Neural progenitor cell (in vitro differentiated cells): ENCODE measurements at regions not wholly inside any gene's neighbourhood (a gene's known extent, or its start where the extent isn't known, plus 50 kb on each side); places are given as distances from the start of the nearest gene placed in this dataset.

Experiments used
- DNase-seq: peaks from one replicate; pipeline ENCODE4 v3.0.0-alpha.2; 2016; ENCODE audit warnings: low spot score
- H2AFZ ChIP-seq: fragments of 200-600 bp; sonication (generic); replicated peaks from 2 replicates; pipeline ENCODE4 v1.6.1; 2016; ENCODE audit warnings: antibody characterized with exemption
- H3F3A ChIP-seq: fragments of 200-600 bp; sonication (generic); 2 replicates; pipeline ENCODE4 v1.6.1; 2016; ENCODE audit warnings: antibody characterized with exemption, low read depth
- H3K27ac ChIP-seq: fragments of 200-600 bp; sonication (generic); 2 replicates; pipeline ENCODE4 v1.5.1; 2016; ENCODE audit warnings: mild to moderate bottlenecking
- H3K27me3 ChIP-seq: fragments of 200-600 bp; sonication (generic); 2 replicates; pipeline ENCODE4 v1.6.1; 2016; ENCODE audit warnings: mild to moderate bottlenecking, moderate library complexity
- H3K36me3 ChIP-seq: fragments of 200-600 bp; sonication (generic); 2 replicates; pipeline ENCODE4 v1.5.1; 2016
- H3K4me1 ChIP-seq: fragments of 200-600 bp; sonication (generic); 2 replicates; pipeline ENCODE4 v1.6.1; 2016; ENCODE audit warnings: mixed run types
- H3K4me2 ChIP-seq: fragments of 200-600 bp; sonication (generic); 2 replicates; pipeline ENCODE4 v1.6.1; 2016
- H3K4me3 ChIP-seq: fragments of 200-600 bp; sonication (generic); 2 replicates; pipeline ENCODE4 v1.5.1; 2016
- H3K79me2 ChIP-seq: fragments of 200-600 bp; sonication (generic); 2 replicates; pipeline ENCODE4 v1.6.1; 2016; ENCODE audit warnings: low read depth
- H3K9ac ChIP-seq: fragments of 200-600 bp; sonication (generic); 2 replicates; pipeline ENCODE4 v1.6.1; 2016
- H3K9me3 ChIP-seq: fragments of 200-600 bp; sonication (generic); 2 replicates; pipeline ENCODE4 v1.5.1; 2016; ENCODE audit warnings: low read depth
- H4K20me1 ChIP-seq: fragments of 200-600 bp; sonication (generic); 2 replicates; pipeline ENCODE4 v1.6.1; 2016; ENCODE audit warnings: low read depth
- H3K27ac Mint-ChIP-seq: 3 replicates; pipeline ENCODE4 v1.8.0; 2021; ENCODE audit warnings: mixed read lengths
- H3K27me3 Mint-ChIP-seq: 2 replicates; pipeline ENCODE4 v1.8.0; 2022; ENCODE audit warnings: low read depth, mild to moderate bottlenecking, inconsistent platforms, moderate library complexity, mixed read lengths; ENCODE audit not compliant: insufficient read depth
- H3K36me3 Mint-ChIP-seq: 3 replicates; pipeline ENCODE4 v1.8.0; 2021; ENCODE audit warnings: mixed read lengths
- H3K4me1 Mint-ChIP-seq: 3 replicates; pipeline ENCODE4 v1.8.0; 2021; ENCODE audit warnings: mixed read lengths
- H3K4me3 Mint-ChIP-seq: 3 replicates; pipeline ENCODE4 v1.8.0; 2021; ENCODE audit warnings: mild to moderate bottlenecking, moderate library complexity, mixed read lengths
- H3K9me3 Mint-ChIP-seq: 3 replicates; pipeline ENCODE4 v1.8.0; 2020; ENCODE audit warnings: mixed read lengths
- CTCF ChIP-seq: fragments of 200-600 bp; sonication (generic); IDR thresholded peaks from 2 replicates; pipeline ENCODE4 v1.5.1; 2017; ENCODE audit warnings: antibody characterized with exemption, mild to moderate bottlenecking
- EZH2 ChIP-seq: fragments of 200-600 bp; sonication (generic); IDR thresholded peaks from 2 replicates; pipeline ENCODE4 v1.6.1; 2017; ENCODE audit warnings: antibody characterized with exemption, mild to moderate bottlenecking, moderate library complexity
- EZH2phosphoT487 ChIP-seq: fragments of 200-600 bp; sonication (generic); IDR thresholded peaks from 2 replicates; pipeline ENCODE4 v1.6.1; 2017; ENCODE audit warnings: antibody characterized with exemption

DNA sequence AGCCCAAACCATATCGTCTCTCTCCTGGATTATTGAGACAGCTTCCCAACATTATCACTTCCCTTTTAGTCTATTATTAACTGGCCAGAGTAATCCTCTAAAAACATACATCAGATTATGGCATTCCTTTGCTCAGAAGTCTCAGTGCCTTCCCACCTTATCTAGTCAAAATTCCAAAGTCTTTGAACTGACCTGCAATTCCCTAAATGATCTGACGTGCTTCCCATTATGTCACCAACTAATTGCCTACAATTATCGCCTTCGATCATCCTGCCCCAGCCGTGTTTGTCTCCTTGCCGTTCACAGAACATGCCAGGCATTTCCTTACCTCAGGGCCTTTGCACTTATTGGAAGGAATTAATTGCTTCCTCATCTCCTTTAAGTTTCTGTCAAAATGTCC, 332.4 kb downstream of the IRS1 start:
- TF ChIP-seq EZH2 (no peak), EZH2phosphoT487 (no peak), CTCF (no peak)
- H3K4me3 ChIP-seq = no peak overlapping the region
- Mint-ChIP-seq H3K27me3 (no peaks in the 10 kb centered on the region), H3K4me1 (no peaks in the 10 kb centered on the region), H3K36me3 (no peaks in the 10 kb centered on the region), H3K9me3 (peaks cover 10% of the 10 kb centered on the region), H3K4me3 (no peak overlapping the region), H3K27ac (no peak overlapping the region)
- no peaks in the 10 kb centered on the region for H3K9me3 ChIP-seq
- H3K79me2 ChIP-seq = no peaks in the 10 kb centered on the region
- H3K27me3 ChIP-seq = no peaks in the 10 kb centered on the region
- H3K4me1 ChIP-seq = peaks cover 7% of the 10 kb centered on the region
- no peak overlapping the region for H3K4me2 ChIP-seq
- H3K36me3 ChIP-seq = no peaks in the 10 kb centered on the region
- H4K20me1 ChIP-seq = no peaks in the 10 kb centered on the region
- H3K27ac ChIP-seq = no peak overlapping the region
- no peak overlapping the region for H3K9ac ChIP-seq
- H2AFZ ChIP-seq = no peak overlapping the region
- no peaks in the 10 kb centered on the region for H3F3A ChIP-seq
- DNase-seq = no peak

- Mint-ChIP-seq H3K27me3 (no peaks in the 10 kb centered on the region), H3K27ac (no peak overlapping the region), H3K4me3 (no peak overlapping the region), H3K9me3 (peaks cover 10% of the 10 kb centered on the region), H3K36me3 (no peaks in the 10 kb centered on the region), H3K4me1 (no peaks in the 10 kb centered on the region)
- H3K4me1 ChIP-seq = peaks cover 7% of the 10 kb centered on the region
- TF ChIP-seq EZH2 (no peak), EZH2phosphoT487 (no peak)
- no peaks in the 10 kb centered on the region for H3K9me3 ChIP-seq
- H2AFZ ChIP-seq = no peak overlapping the region
- H3K36me3 ChIP-seq = no peaks in the 10 kb centered on the region
- H3K79me2 ChIP-seq = no peaks in the 10 kb centered on the region
- no peaks in the 10 kb centered on the region for H4K20me1 ChIP-seq
- no peak overlapping the region for H3K4me2 ChIP-seq
- peak; percentile 29 for DNase-seq
- H3K4me3 ChIP-seq = no peak overlapping the region
- H3K27ac ChIP-seq = no peak overlapping the region
- H3K9ac ChIP-seq = no peak overlapping the region
- no peaks in the 10 kb centered on the region for H3K27me3 ChIP-seq
- no peaks in the 10 kb centered on the region for H3F3A ChIP-seq
Observed at GRCh38 chr2:226466589-226466988, 333.0 kb downstream of the IRS1 start.

DNA sequence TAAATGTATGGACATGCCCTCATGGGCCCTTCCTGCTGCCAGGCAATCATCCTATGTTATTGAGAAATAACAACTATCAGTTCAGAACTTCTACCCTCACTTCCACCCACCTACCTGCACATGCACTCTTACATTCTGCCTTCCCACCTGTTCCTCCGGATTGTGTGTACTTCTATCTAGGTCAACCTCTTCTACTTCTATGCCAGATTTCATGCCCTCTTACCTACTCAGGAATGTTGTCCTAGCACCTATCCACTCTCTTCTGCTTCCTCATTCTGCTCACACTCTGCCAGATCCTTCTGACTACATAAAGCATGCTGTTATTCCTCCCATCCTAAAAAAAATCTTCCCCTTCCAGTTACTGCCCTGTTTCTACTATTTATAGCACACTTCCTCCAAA, 333.5 kb downstream of the IRS1 start:
- H3K4me3 ChIP-seq = no peak overlapping the region
- no peak for TF ChIP-seq EZH2phosphoT487
- no peak for TF ChIP-seq EZH2
- no peak for TF ChIP-seq CTCF
- Mint-ChIP-seq H3K9me3 (peaks cover 10% of the 10 kb centered on the region), H3K4me3 (no peak overlapping the region), H3K36me3 (no peaks in the 10 kb centered on the region), H3K4me1 (no peaks in the 10 kb centered on the region), H3K27me3 (peaks cover 1% of the 10 kb centered on the region), H3K27ac (no peak overlapping the region)
- DNase-seq = no peak
- no peaks in the 10 kb centered on the region for H4K20me1 ChIP-seq
- no peaks in the 10 kb centered on the region for H3K79me2 ChIP-seq
- H3K9me3 ChIP-seq = no peaks in the 10 kb centered on the region
- no peak overlapping the region for H3K4me2 ChIP-seq
- H2AFZ ChIP-seq = no peak overlapping the region
- H3K36me3 ChIP-seq = no peaks in the 10 kb centered on the region
- no peak overlapping the region for H3K27ac ChIP-seq
- H3F3A ChIP-seq = no peaks in the 10 kb centered on the region
- peaks cover 7% of the 10 kb centered on the region for H3K4me1 ChIP-seq
- no peak overlapping the region for H3K9ac ChIP-seq
- no peaks in the 10 kb centered on the region for H3K27me3 ChIP-seq

GRCh38 chr2:226464380-226464779, 335.2 kb downstream of the IRS1 start:
- Histone ChIP-seq H4K20me1 (no peaks in the 10 kb centered on the region), H3K27ac (no peak overlapping the region), H3K79me2 (no peaks in the 10 kb centered on the region), H3K4me3 (no peak overlapping the region), H3F3A (no peaks in the 10 kb centered on the region), H3K9me3 (no peaks in the 10 kb centered on the region), H3K36me3 (no peaks in the 10 kb centered on the region), H3K4me2 (no peak overlapping the region), H3K9ac (no peak overlapping the region), H2AFZ (no peak overlapping the region), H3K27me3 (no peaks in the 10 kb centered on the region), H3K4me1 (peaks cover 7% of the 10 kb centered on the region)
- H3K36me3 Mint-ChIP-seq = no peaks in the 10 kb centered on the region
- peaks cover 3% of the 10 kb centered on the region for H3K27me3 Mint-ChIP-seq
- H3K9me3 Mint-ChIP-seq = peaks cover 17% of the 10 kb centered on the region
- no peak for TF ChIP-seq CTCF
- TF ChIP-seq EZH2 = no peak
- TF ChIP-seq EZH2phosphoT487 = no peak
- no peak overlapping the region for H3K27ac Mint-ChIP-seq
- no peak overlapping the region for H3K4me3 Mint-ChIP-seq
- no peaks in the 10 kb centered on the region for H3K4me1 Mint-ChIP-seq
- DNase-seq = no peak
